ENCODE measurements at regions not wholly inside any gene's neighbourhood (a gene's known extent, or its start where the extent isn't known, plus 50 kb on each side); places are given as distances from the start of the nearest gene placed in this dataset.

DNA sequence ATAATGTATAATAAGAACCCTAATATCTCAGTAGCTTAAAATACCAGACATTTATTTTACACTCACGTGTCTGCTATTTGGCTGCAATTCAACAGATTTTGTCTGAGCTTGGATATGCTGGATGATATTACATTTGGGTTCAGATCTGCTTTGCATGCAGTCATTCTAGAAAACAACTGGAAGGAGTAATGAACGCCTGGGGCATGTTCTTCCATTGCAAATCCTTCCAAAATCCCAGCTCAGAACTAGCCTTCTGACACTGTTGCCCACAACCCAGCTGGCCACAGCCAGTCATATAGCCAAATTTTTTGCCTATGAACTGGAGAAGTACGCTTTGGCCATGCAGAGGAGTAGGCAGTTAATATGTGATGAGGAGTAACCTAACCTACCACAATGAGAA lies 597.8 kb upstream of the VRK2 start:
- TF ChIP-seq CTCF (conservative IDR thresholded peaks at IDR 0.05; ENCODE audit: low read depth, low read length) (no peak), EZH2phosphoT487 (IDR thresholded peaks at IDR 0.05; ENCODE audit: borderline replicate concordance, low read length) (no peak), EZH2 (IDR thresholded peaks at IDR 0.05; ENCODE audit: low read length, unreplicated experiment) (no peak)
